ENCODE measurements at regions not wholly inside any gene's neighbourhood (a gene's known extent, or its start where the extent isn't known, plus 50 kb on each side); places are given as distances from the start of the nearest gene placed in this dataset.

GRCh38 chr9:84054341-84055010 lies 73.9 kb downstream of the RMI1 start:
- H2AFZ ChIP-seq (ENCODE audit: low read depth, low read length, poor library complexity, severe bottlenecking), result no peak overlapping the region
- intact Hi-C loops (cut with micrococcal nuclease), result no loop called here
- H3K9me2 ChIP-seq (ENCODE audit: insufficient read depth), result no peaks in the 10 kb centered on the region
- no peak overlapping the region for H3K9ac ChIP-seq (ENCODE audit: low read length)
- H3K4me1 ChIP-seq (ENCODE audit: control insufficient read depth in 1 of 2, insufficient read depth in 2 of 2, low read length in 2 of 2), result no peaks in the 10 kb centered on the region
- H4K20me1 ChIP-seq (ENCODE audit: insufficient read depth), result no peaks in the 10 kb centered on the region
- BruUV-seq (replicated peaks), result no TSS peak
- ChIA-PET POLR2A (no interaction called here), RAD21 (ENCODE audit: low non-redundant PET in 1 of 2, low total read pairs in 2 of 2, uncharacterized antibody in 2 of 2, unreplicated experiment in 2 of 2) (no interaction called here), CTCF (no interaction called here)
- H3K4me2 ChIP-seq (ENCODE audit: low read length), result no peak overlapping the region
- H3K4me3 ChIP-seq (replicated peaks in 1 of 2; ENCODE audit: low read depth in 1 of 2, low read length in 2 of 2), result no peak overlapping the region
- H3K36me3 ChIP-seq (ENCODE audit: control insufficient read depth in 1 of 2, insufficient read depth in 2 of 2, low read length in 2 of 2), result no peaks in the 10 kb centered on the region
- no peaks in the 10 kb centered on the region for H3K79me2 ChIP-seq (ENCODE audit: insufficient read depth, low read length)
- DNase-seq (ENCODE audit: low read depth, low spot score) (no peak), ATAC-seq (no peak)
- no peaks in the 10 kb centered on the region for H3K9me3 ChIP-seq (ENCODE audit: control insufficient read depth in 1 of 2, insufficient read depth in 1 of 2, low read depth in 1 of 2, low read length in 2 of 2)
- no peak overlapping the region for H3K27ac ChIP-seq (ENCODE audit: low read depth, low read length)
- no peaks in the 10 kb centered on the region for H3K27me3 ChIP-seq (ENCODE audit: insufficient read depth, low read length)
- no peak for TF ChIP-seq SRF (IDR thresholded peaks at IDR 0.05; ENCODE audit: low read depth)
- TF ChIP-seq, protein P1, sequence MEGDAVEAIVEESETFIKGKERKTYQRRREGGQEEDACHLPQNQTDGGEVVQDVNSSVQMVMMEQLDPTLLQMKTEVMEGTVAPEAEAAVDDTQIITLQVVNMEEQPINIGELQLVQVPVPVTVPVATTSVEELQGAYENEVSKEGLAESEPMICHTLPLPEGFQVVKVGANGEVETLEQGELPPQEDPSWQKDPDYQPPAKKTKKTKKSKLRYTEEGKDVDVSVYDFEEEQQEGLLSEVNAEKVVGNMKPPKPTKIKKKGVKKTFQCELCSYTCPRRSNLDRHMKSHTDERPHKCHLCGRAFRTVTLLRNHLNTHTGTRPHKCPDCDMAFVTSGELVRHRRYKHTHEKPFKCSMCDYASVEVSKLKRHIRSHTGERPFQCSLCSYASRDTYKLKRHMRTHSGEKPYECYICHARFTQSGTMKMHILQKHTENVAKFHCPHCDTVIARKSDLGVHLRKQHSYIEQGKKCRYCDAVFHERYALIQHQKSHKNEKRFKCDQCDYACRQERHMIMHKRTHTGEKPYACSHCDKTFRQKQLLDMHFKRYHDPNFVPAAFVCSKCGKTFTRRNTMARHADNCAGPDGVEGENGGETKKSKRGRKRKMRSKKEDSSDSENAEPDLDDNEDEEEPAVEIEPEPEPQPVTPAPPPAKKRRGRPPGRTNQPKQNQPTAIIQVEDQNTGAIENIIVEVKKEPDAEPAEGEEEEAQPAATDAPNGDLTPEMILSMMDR (IDR thresholded peaks at IDR 0.05 in 2 of 3, conservative IDR thresholded peaks at IDR 0.05 in 1 of 3; ENCODE audit: borderline replicate concordance in 1 of 3, insufficient read depth in 1 of 3, low read depth in 2 of 3, low read length in 2 of 3), result no peak
- TF ChIP-seq REST (IDR thresholded peaks at IDR 0.05; ENCODE audit: low read depth), result no peak
- no peak for TF ChIP-seq ZFX (IDR thresholded peaks at IDR 0.05)
- TF ChIP-seq FOSL1 (IDR thresholded peaks at IDR 0.05; ENCODE audit: low read depth), result no peak
- TF ChIP-seq POLR2A (IDR thresholded peaks at IDR 0.05; ENCODE audit: borderline replicate concordance, extremely low read depth, insufficient read depth, insufficient read length), result no peak
- TF ChIP-seq JUND (IDR thresholded peaks at IDR 0.05), result no peak
- TF ChIP-seq ELF1 (IDR thresholded peaks at IDR 0.05; ENCODE audit: borderline replicate concordance, low read depth), result no peak
- no peak for TF ChIP-seq EZH2 (IDR thresholded peaks at IDR 0.05)
- TF ChIP-seq EGR1 (IDR thresholded peaks at IDR 0.05; ENCODE audit: low read depth), result no peak

Data from HCT116 (cell line).